HepG2 (cell line): ENCODE measurements at regions not wholly inside any gene's neighbourhood (a gene's known extent, or its start where the extent isn't known, plus 50 kb on each side); places are given as distances from the start of the nearest gene placed in this dataset.

Experiments used
- ATAC-seq: fragments of 200-7000 bp; cut with Tn5 transposase; 3 replicates; pipeline ENCODE4 v1.9.1; 2020; ENCODE audit warnings: mild to moderate bottlenecking, moderate library complexity
- BruUV-seq: library from RNA; stranded (reverse); fragments of 400-500 nt; replicated peaks from 2 replicates; lab custom pipeline; 2021; lab: Mats Ljungman, UMichigan
- CTCF ChIA-PET: fragments of 300-600 bp; formaldehyde crosslinking; extraction: SDS; loops from one replicate; lab custom pipeline; 2021; ENCODE audit warnings: low total read pairs, inconsistent platforms, low intra/inter-chr PET ratio; lab: Yijun Ruan, JAX
- POLR2A ChIA-PET: fragments of 350-600 bp; sonication (Branson Sonifier 250); formaldehyde crosslinking; loops from one replicate; lab custom pipeline; 2020; ENCODE audit warnings: antibody characterized with exemption, inconsistent platforms; lab: Yijun Ruan, JAX
- DNase-seq: peaks from one replicate; pipeline ENCODE4 v3.0.0-alpha.2; 2015; ENCODE audit warnings: low spot score
- FAIRE-seq: peaks from 3 replicates; lab custom pipeline; 2011; peaks lifted over from hg19 to GRCh38; lab: Jason Lieb, UNC
- H2AFZ ChIP-seq: one replicate; pipeline ENCODE4 v1.6.1; 2011; ENCODE audit warnings: low read length, inconsistent platforms
- H3K27ac ChIP-seq: fragments of 300-600 bp; 3 replicates; pipeline ENCODE4 v1.8.0; 2011; ENCODE audit warnings: mixed run types, mild to moderate bottlenecking, mixed read lengths, low read length, inconsistent platforms; ENCODE audit not compliant: insufficient read depth; ENCODE audit errors: extremely low read length
- H3K27me3 ChIP-seq, 2 experiments: fragments of 200-600 bp in 1 of 2; 2 replicates in 1 of 2; 3 replicates in 1 of 2; pipeline versions ENCODE4 v1.6.0 to v1.8.0; 2011; ENCODE audit warnings: low read length in 2 of 2, mild to moderate bottlenecking in 2 of 2, moderate library complexity in 2 of 2, inconsistent platforms in 1 of 2; ENCODE audit not compliant: insufficient read depth in 2 of 2, control insufficient read depth in 1 of 2
- H3K36me3 ChIP-seq, 2 experiments: fragments of 200-600 bp in 1 of 2; replicated peaks in 1 of 2; 2 replicates in 1 of 2; 3 replicates in 1 of 2; pipeline versions ENCODE4 v1.5.1 to v1.8.0; 2011; ENCODE audit warnings: low read length in 2 of 2, inconsistent platforms in 1 of 2; ENCODE audit not compliant: insufficient read depth in 2 of 2, control insufficient read depth in 1 of 2
- H3K4me1 ChIP-seq: 2 replicates; pipeline ENCODE4 v1.5.1; 2012; ENCODE audit warnings: low read length, inconsistent platforms; ENCODE audit not compliant: insufficient read depth
- H3K4me2 ChIP-seq: 2 replicates; pipeline ENCODE4 v1.6.0; 2011; ENCODE audit warnings: low read depth, low read length, inconsistent platforms
- H3K4me3 ChIP-seq, 3 experiments: fragments of 200-600 bp in 1 of 3; sonication (generic), shearing (Covaris generic) in 1 of 3; replicated peaks in 1 of 3; 2 replicates each; pipeline ENCODE4 v1.5.1; 2011 to 2016; ENCODE audit warnings: low read length in 3 of 3, inconsistent platforms in 2 of 3, low read depth in 2 of 3, mild to moderate bottlenecking in 2 of 3, control low read depth in 1 of 3, mixed read lengths in 1 of 3; ENCODE audit not compliant: insufficient read depth in 1 of 3
- H3K79me2 ChIP-seq: one replicate; pipeline ENCODE4 v1.6.1; 2011; ENCODE audit warnings: low read length, inconsistent platforms; ENCODE audit not compliant: insufficient read depth
- H3K9ac ChIP-seq: 2 replicates; pipeline ENCODE4 v1.6.0; 2011; ENCODE audit warnings: mild to moderate bottlenecking, low read depth, low read length, inconsistent platforms; ENCODE audit not compliant: insufficient read depth
- H3K9me3 ChIP-seq: 2 replicates; pipeline ENCODE4 v1.5.1; 2012; ENCODE audit warnings: mild to moderate bottlenecking, low read length
- H4K20me1 ChIP-seq: 2 replicates; pipeline ENCODE4 v1.6.0; 2011; ENCODE audit warnings: inconsistent platforms, mild to moderate bottlenecking, low read length, moderate library complexity; ENCODE audit not compliant: insufficient read depth
- AHR ChIP-seq: IDR thresholded peaks from 2 replicates; pipeline ENCODE4 v1.6.1; 2018; ENCODE audit warnings: missing genetic modification reagents, missing compliant biosample characterization
- CSRNP2 ChIP-seq: sonication (generic); formaldehyde crosslinking; conservative IDR thresholded peaks from 2 replicates; pipeline ENCODE4 v1.8.0; 2022; ENCODE audit warnings: low read depth, missing genetic modification reagents
- ELF1 ChIP-seq: sonication (generic); formaldehyde crosslinking; IDR thresholded peaks from 2 replicates; pipeline ENCODE4 v1.4.0; 2020; ENCODE audit warnings: missing genetic modification reagents
- FUBP1 ChIP-seq: sonication (generic); formaldehyde crosslinking; IDR thresholded peaks from 2 replicates; pipeline ENCODE4 v1.5.1; 2020; ENCODE audit warnings: missing genetic modification reagents, mild to moderate bottlenecking, borderline replicate concordance
- HOXD1 ChIP-seq: sonication (generic); formaldehyde crosslinking; IDR thresholded peaks from 2 replicates; pipeline ENCODE4 v1.5.0; 2020; ENCODE audit warnings: missing genetic modification reagents
- IKZF5 ChIP-seq: IDR thresholded peaks from 2 replicates; pipeline ENCODE4 v1.6.1; 2018; ENCODE audit warnings: missing genetic modification reagents, mild to moderate bottlenecking, missing compliant biosample characterization
- SYNCRIP ChIP-seq: fragments of 200-400 bp; formaldehyde crosslinking; IDR thresholded peaks from 2 replicates; pipeline ENCODE4 v1.6.1; 2018; ENCODE audit warnings: mild to moderate bottlenecking, low read depth, low read length; ENCODE audit not compliant: insufficient read depth
- YY1 ChIP-seq: IDR thresholded peaks from 2 replicates; pipeline ENCODE4 v1.6.1; 2011; ENCODE audit warnings: low read length, low read depth, moderate library complexity, mild to moderate bottlenecking; ENCODE audit not compliant: insufficient read depth, insufficient replicate concordance
- ZNF232 ChIP-seq: sonication (generic); formaldehyde crosslinking; IDR thresholded peaks from 2 replicates; pipeline ENCODE4 v1.4.0; 2020; ENCODE audit warnings: missing genetic modification reagents, borderline replicate concordance
- ZNF83 ChIP-seq: sonication (generic); formaldehyde crosslinking; IDR thresholded peaks from 2 replicates; pipeline ENCODE4 v1.4.0; 2020; ENCODE audit warnings: missing genetic modification reagents, mild to moderate bottlenecking, borderline replicate concordance
- WGBS: methylation state at CpG from one replicate; pipeline ENCODE4 v1.1.6; 2017; ENCODE audit warnings: low lambda C conversion rate; 5-methylcytosine and 5-hydroxymethylcytosine counted together
- in situ Hi-C: cut with HindIII; loops from 2 replicates; pipeline ENCODE4 v1.10.0; 2017; ENCODE audit warnings: low pct_unique_long_range_greater_than_20kb; ENCODE audit not compliant: extremely low pct_ligation_motif_present
- intact Hi-C: fragments of 100-400 bp; cut with micrococcal nuclease; formaldehyde crosslinking; loops from one replicate; pipeline ENCODE4 v1.10.0; 2022; ENCODE audit not compliant: unreplicated experiment

- TF ChIP-seq IKZF5 (CRISPR knock-in tag): no peak
- no peak for TF ChIP-seq FUBP1 (CRISPR knock-in tag)
- TF ChIP-seq AHR: no peak
- no peak for TF ChIP-seq SYNCRIP
- no peak for TF ChIP-seq YY1
- TF ChIP-seq ZNF83 (CRISPR knock-in tag): no peak
- TF ChIP-seq HOXD1 (CRISPR knock-in tag): no peak
- no peak for TF ChIP-seq ZNF232 (CRISPR knock-in tag)
- no peak for TF ChIP-seq CSRNP2 (CRISPR knock-in tag)
- no peak for TF ChIP-seq ELF1
- no peaks in the 10 kb centered on the region for H3K36me3 ChIP-seq
- no peaks in the 10 kb centered on the region for H4K20me1 ChIP-seq
- WGBS: 0% methylated on average over 1 of the region's 1 CpG
- CTCF ChIA-PET: no interaction called here
- H3K79me2 ChIP-seq: no peaks in the 10 kb centered on the region
- POLR2A ChIA-PET: no interaction called here
- no peak overlapping the region for H3K4me3 ChIP-seq
- no peak overlapping the region for H3K27ac ChIP-seq
- no peak overlapping the region for H3K9ac ChIP-seq
- intact Hi-C loops (no loop called here), in situ Hi-C loops (no loop called here)
- no peaks in the 10 kb centered on the region for H3K27me3 ChIP-seq
- H3K4me1 ChIP-seq: no peaks in the 10 kb centered on the region
- no TSS peak for BruUV-seq
- no peak for DNase-seq
- no peak for FAIRE-seq
- no peak for ATAC-seq
- H3K9me3 ChIP-seq: peaks cover 6% of the 10 kb centered on the region; the same call in 1 of the 2 replicates
- no peak overlapping the region for H3K4me2 ChIP-seq
- H2AFZ ChIP-seq: no peak overlapping the region
Observed at GRCh38 chr18:60987963-60988362, 345.3 kb upstream of the CDH20 start.
